NCI-H146 (cell line): ENCODE measurements at regions not wholly inside any gene's neighbourhood (a gene's known extent, or its start where the extent isn't known, plus 50 kb on each side); places are given as distances from the start of the nearest gene placed in this dataset.
"Not testable (repeated sequence)": the region's sequence is repeated elsewhere in the genome, so short reads cannot be mapped to it uniquely, and the experiment has no call there.

Experiments
- DNase-seq: peaks from one replicate; lab custom pipeline; 2025; lab: John Stamatoyannopoulos, UW

DNA sequence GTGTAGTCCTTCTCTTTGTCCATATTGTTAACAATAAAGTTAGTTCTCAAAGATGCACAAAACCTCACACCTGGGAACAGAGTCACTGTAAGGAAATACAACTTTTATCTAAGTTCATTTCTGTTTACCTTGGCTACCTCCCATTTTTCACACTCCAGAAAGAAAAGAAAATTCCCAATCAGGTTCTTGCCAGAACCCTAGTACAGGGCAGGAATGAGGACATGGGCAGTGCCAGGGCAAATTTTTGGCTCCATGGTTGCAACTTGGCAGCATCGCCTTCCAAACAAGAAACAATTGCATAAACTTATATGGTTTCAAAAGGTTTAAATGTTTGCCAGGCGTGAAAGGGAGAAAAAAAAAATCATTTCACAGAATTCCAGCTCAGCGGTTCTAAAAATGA lies 296.3 kb upstream of the PRKD1 start:
- no peak for DNase-seq

DNA sequence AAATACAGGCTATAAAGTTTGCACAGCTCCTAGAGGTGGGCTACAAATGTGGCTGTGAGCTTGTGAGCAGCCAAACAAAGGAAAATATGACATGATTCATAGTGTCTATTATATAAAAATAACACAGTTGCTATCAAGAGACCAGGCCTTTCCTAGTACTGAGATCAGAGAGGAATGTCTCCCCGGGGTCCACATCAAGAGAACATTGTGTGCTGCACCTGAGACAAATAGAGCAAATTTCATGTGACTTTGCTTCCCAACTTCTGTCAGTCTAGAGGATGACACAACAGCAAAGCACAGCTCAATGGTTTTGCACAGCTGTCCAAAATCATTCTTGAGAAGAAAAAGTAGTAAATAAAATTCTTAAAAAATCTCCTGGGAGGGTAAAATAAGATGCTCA lies 297.5 kb upstream of the PRKD1 start:
- no peak for DNase-seq

DNA sequence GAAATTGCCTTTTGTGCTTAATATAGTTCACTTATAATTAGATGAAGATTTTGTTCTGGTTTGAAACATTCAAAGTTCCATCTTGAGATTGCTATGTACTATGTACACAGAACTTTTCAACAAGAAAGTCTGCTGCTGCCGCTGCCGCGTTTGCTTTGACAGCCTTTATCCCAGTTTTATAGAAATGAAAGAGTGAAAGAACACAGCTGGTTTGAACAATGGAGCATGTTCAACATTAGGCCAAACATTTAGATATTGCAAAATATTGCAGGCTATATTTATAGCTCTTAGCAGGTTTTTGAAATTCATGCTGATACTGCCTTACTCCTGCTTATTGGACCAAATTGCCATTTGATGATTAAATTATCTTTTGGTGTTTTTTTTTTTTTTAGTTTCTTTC lies 299.8 kb upstream of the PRKD1 start:
- DNase-seq: no peak

DNA sequence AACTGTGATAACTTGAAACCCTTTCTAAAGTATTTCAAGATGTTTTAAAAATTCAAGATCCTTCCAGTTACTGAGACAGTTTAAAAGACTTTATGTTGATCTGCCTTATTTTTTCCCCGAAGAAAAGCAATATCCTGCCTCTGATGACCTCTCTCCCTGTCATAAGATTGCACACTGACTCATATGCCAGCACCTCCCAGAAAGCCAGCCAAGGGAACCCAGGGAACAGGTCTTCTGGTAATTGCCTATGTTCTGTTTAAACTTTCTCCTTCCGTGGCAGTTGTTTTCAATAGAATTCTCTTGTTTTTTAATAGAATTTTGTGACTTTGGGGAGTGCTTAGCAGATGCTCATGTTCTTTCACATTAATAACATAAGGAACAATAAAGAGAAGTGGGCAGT lies 300.2 kb upstream of the PRKD1 start:
- no peak for DNase-seq

DNA sequence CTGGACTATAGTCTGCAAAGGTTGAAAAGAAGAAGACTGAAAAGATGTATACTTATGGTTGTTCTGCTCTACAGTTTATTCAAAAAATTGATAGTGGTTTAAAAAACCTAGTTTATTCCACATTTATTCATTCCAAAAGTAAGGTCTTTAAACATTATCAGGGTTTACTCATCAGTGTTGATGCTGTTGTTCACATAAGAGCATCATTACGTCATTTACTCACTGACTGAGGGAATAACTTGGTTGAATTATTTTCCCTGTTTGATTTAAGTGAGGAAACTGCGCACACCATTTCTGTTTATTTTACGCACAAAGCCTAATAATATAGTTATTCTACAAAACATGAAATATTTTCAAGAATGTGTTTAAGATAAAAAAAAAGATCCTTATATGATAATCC lies 303.1 kb upstream of the PRKD1 start:
- DNase-seq: no peak

DNA sequence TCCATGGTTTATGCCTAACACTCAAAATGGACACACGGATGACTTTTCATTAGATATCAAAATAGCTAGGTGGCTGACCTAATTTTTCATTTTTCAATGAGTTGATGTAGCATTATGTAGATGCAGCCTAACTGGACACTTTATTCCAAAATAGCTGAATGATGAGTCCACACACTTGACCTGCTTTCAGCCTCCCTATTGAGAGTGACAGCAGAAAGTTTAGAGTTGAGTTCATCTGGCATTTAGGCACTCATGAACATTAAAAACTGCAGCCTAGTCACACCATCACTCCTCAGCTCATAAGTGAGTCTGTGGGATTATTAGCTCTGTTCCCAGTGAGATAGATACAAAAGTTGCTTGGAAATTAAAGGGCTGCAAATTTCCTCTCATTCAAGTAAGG lies 307.3 kb upstream of the PRKD1 start:
- DNase-seq: no peak

DNA sequence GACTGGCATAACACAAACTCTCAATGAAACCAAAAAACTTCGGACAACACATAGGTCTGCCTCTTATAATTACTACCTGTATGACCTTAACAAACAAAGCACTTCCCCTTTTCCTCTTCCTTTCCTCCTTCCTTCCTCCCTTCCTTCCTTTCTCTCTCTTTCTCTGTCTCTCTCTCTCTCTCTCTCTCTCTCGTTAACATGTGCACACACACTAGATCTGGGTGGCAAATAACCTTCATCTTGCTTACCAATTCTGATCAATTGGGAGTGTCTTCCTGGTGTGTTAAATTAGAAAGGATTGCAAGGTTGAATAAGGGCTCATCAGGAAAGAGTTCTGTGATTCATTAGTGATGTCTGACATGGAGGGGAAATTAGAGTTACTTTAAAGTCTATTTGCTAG lies 307.8 kb upstream of the PRKD1 start:
- DNase-seq: no peak

DNA sequence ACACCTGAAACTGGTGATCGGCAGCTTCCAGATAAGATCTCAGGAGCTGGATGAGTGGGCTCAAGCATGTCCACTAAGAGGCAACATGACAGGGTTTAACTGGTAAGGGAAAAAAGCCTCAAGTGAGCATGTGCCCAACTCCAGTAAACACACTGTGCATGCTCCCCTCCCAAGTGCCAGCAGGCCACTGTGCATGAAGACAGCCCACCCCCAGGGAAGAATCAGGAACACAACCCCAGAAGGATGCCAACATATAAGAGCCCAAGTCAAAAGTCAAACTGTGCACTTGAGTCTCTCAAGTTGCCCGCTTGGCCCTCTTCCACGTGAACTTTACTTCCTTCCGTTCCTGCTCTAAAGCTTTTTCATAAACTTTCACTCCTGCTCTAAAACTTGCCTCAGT lies 311.3 kb upstream of the PRKD1 start:
- no peak for DNase-seq

DNA sequence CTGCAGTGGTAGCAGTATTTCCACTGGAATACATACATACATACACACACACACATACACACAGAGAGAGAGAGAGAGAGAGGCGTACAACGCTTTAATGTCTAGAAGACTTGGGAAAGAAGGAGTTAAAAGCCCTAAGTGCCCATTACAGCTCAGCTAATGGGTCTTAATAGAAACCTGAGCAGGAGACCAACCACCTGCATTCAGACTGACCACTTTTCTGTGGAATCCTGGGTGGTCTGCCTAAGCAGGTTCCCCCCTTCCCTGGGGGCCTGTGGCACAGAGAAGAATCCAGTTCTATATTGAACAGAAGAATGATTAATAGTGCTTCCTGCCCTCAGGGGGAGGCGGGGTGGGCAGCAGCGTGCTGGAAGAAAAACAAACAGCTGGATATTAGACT lies 312.4 kb upstream of the PRKD1 start:
- peak; percentile 54 for DNase-seq

DNA sequence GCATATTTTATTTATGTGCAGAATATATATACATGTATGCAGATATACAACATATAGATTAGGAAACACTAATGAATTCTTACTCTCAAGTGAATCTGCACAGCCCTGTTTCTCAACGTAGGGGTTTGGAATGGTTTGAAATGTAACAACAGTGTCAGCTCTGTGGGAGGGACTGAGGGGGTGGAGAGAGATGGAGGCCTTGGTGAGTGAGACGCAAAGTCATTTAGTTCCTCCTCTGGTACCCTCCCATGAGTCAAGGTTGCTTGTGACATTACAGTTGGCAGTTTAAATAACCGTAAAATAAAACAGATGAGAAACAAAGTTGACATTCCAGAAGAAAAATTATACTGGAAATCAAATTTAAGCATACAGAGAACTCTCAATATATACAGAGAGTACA lies 313.0 kb upstream of the PRKD1 start:
- no peak for DNase-seq

DNA sequence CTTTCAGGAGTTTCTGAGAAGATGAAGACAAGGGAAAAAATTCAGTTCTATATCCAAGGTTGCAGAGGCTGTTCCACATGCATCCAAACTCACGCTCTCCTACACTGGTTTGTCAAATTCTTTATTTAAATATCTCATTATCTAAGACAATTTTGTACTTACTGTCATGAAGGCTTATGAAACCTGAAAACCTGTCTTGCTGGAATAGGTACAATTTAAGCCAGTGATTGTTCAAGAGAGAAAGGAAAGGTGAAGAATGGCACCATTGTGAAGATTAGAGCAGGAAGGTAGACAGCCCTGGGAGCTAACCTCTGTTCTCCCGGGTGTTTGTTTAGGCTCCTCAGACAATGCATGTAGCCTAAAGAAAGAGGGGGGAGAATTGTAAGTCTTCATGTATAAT lies 315.1 kb upstream of the PRKD1 start:
- DNase-seq: peak; percentile 51

DNA sequence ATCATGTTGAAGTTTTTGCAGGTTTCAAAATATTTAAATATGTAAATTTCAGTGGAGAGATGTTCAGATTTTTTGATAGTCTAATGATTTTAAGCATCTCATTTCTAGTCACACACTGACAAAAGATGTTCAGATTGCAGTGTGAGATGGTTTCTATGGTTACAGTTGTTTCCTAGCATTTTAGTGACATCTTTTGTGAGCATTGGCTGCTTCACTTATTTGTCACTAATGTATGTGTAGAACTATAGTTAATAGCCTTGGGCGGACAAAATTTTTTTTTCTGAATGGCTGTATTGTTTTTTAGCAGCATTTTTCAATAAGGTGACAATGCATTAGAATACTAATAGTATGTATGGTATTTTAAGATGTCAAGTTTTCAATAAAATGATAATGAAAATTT lies 315.6 kb upstream of the PRKD1 start:
- DNase-seq: peak; percentile 47

DNA sequence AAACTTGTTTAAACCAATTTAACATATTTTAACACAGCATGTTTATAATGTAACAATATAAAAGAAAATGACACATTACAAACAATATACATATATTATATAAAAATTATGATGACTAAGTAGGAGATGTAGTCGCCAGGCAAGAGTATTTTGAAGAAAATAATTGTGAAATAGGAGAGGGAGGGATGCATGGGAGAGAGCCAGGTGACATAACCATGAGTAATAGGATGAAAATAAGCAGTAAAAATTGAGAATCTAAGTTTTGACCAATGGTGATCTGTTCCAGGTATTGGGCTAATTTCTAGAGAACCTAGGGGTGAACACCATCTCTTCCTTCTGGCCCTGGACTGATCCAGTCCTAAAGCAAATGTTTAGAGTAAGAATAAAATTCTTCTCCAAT lies 315.2 kb upstream of the G2E3 start:
- no peak for DNase-seq

DNA sequence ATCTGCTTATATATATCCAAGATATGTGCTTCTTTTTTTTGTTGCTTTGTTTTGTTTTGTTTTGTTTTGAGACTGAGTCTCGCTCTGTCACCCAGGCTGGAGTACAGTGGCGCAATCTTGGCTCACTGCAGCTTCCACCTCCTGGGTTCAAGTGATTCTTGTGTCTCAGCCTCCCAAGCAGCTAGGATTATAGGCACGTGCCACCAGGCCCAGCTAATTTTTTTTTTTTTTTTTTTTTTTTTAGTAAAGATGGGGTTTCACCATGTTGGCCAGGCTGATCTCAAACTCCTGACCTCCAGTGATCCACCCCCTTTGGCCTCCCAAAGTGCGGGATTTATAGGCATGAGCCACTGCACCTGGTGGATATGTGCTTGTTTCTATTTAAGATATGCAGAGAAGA lies 314.6 kb upstream of the G2E3 start:
- DNase-seq: not testable (repeated sequence)

DNA sequence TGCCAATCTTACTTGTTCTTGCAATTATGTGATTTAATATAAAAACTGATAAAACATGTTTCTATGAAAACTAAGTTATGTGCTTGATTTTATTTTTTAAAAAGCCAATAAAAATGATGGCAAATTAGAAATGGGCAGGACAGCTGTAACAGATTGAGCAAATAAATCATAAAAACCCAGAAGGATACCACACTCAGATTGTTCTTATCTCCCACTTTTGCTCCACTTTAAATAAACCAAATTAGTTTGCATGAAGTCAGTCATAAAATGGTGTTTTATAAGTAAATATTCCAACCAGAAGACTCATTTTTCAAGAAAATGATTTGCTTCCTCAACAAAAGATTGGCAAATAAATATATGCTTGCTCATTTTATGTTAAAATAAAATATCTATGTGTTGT lies 307.9 kb upstream of the G2E3 start:
- DNase-seq: no peak

DNA sequence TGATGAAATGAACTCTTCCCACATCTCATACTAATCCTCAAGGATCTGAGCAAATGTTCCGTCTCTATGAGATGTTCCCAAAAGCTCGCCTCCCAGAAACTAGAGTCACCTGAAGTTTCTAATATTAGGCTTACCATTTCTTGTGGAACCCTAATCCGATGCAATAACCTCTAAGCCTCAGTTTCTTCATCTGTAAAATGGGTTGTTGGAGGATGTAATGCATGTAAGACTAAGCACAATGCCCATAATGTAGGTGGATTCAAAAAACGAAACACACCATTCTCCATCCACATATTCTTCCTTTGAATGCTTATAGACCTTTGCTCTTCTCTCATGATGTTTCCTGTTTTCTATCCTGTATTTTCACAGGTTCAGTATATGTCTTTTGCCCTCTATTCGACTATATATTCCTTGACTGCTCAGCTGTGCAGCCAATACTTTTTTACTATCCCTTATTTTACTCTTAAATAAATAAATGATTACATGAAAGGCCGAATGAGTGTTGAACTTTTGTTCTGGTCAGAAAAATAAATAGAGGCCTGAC lies 307.3 kb upstream of the G2E3 start:
- no peak for DNase-seq

DNA sequence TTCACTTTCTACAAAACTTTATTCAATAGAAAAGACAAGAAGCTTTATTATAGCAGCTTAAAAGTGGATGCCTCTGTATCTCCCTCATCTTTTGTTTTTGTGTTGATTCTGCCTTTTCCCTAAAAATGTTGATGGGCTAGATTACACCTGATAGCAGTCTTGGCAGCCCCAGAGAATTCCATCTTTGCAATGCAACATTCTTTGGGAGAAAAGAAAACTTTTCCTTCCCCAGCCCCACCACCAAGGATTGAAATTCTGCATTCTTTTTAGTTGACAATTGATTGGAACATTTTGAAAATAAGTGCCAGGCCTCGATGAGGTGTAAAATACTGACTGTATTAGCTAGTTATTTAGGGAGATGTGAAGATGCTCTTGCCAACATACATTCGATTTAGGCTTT lies 306.8 kb upstream of the G2E3 start:
- DNase-seq: no peak

DNA sequence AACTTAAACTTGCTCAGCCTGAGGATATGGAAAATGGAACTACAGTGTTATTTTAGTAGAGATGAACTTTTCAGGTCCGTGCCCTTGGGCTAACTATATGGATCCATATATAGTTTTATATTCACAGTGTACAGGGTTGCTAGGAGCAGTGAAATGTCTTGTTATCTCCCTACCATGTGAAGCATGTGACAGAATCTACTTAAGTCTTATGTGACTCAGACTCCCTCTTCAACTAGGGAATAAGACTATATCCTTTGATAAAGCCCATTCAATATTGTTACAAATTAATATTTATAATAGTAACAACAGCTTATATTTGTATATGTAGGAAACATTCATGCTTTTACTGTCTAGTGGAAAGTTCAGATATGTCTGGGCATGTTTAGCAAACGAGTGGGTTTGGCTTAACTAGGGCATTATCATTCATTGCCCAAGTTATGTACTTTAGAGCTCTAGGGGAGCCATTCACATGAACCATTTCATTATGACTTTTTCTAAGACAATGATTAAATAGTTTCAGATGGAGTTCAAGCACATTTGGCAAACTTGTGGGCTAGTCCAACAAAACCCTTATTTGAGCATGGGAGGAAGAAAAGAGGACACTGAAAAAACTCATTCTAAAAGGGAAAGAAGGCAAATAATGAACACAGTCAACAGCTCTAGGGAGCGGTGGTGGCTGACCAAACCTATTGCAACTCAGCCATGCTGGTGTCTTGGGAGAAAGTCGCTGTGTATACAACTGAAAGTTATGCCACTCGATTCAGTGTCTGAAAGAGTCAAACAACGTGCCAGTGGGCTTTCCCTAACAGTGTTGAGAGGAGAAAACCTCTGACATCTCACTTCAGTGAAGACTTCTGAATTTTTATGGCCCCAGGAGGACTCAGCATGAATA lies 305.9 kb upstream of the G2E3 start:
- DNase-seq: no peak

DNA sequence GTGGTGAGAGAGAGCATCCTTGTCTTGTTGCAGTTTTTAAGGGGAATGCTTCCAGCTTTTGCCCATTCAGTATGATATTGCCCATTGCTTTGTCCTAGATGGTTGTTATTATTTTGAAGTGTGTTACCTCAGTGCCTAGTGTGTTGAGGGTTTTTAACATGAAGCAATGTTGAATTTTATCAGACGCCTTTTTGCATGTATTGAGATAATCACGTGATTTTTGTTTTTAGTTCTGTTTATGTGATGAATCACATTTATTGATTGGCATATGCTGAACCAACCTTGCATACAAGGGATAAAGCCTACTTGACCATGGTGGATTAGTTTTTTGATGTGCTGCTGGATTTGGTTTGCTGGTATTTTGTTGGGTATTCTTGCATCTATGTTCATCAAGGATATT lies 302.3 kb upstream of the G2E3 start:
- DNase-seq: no peak

DNA sequence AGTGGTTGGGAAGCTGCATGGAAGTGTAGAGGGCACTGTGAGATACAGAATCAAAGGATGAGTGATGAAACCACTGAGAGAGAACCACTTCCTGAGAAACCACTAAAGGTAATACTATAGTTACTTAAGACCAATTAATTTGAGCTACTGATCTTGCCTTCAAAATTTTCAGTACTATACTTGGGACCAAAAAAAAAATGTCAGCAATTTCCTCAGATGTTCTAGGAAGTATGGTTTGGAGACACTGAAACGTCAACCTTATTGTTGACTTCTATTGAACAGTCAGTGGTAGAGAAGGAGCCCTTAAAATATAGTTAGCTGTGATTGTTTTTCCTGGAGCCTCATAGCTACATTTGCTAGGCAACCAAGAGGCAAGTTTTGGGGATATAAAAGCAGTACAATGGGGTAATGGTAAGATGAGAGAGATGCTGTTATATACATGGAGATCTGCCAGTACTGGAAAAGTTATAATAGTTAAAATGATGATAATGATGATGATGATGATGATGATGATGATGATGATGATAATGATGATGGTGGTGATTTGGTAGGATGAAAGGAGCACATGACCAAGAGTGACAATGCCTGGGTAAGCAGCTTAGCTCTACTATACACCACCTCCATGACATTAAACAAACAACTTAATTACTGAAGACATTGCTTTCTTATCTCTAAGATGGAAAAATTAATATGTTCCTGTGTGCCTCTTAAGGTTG lies 300.9 kb upstream of the G2E3 start:
- no peak for DNase-seq

DNA sequence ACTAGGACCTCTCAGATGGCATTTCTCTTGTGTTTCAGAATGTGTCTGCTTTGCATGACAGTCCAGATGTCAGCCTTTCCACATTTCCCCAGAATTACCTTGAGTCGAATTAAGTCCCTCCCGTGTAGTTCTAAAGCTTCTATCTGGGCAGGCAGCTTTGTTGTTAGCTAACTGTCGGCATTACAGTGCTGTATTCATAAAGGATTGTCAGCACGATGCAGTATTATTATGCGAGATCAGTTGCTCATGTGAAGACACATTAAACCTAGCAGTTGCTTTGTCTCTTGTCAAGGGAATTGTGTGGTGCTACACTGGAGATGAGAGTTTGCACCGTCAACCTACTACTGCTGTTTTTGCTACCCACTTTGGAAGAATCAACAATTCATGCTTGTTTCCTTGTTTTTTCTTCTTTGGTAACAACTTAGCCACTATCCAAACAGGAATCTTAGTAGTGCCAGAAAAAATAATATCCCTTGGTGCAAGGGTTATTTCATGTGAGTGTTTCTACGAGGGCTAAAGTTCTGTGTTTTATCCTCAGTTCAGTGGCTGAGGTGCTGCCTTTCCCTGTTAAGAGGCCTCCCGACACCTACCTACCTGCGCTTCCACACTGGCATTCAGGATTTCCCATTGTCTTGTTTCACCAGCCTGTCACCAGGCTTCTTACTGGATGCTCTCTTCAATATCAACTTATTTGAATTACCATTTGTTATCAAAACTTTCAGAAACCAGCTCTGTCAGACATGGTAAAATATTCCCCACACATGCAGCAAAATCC lies 297.9 kb upstream of the G2E3 start:
- no peak for DNase-seq

DNA sequence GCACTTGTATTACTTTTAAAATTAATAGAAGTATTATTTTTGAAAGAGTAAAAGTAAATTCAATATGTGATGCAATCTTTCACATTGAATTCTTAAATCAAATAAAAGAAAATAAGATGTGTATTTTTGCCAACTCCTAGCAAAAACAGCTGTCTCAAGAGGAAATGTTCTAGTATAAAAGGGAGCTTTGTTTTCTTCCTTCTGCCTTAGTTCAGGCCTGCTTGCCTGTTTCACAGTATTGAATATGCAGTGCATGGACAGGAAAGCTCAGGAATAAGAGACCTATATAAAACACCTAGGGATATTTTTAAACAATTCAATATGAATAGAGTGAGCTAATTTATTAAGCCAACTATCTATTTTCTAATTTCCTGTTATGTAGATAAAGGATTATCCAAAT lies 294.8 kb upstream of the G2E3 start:
- no peak for DNase-seq

DNA sequence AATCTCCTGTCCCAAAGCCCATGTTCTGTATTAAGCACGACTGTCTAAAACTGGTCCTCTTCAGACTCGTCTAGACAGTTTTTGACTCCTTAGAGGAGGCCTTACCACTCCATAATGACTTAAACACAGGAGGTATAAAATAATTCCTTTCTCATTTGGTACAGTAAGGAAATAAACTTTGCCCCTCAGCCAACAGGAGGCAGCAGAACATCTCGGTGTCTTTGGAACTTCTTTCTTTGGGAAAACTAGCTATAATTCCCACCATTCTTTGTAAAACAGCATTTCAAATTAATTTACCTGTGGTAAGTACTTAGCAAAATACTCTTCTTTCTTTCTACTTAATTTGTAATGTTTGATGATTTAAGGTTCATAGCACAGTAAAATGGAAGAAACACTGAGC lies 292.7 kb upstream of the G2E3 start:
- peak; percentile 24 for DNase-seq
